ENCODE measurements at regions not wholly inside any gene's neighbourhood (a gene's known extent, or its start where the extent isn't known, plus 50 kb on each side); places are given as distances from the start of the nearest gene placed in this dataset.

DNA sequence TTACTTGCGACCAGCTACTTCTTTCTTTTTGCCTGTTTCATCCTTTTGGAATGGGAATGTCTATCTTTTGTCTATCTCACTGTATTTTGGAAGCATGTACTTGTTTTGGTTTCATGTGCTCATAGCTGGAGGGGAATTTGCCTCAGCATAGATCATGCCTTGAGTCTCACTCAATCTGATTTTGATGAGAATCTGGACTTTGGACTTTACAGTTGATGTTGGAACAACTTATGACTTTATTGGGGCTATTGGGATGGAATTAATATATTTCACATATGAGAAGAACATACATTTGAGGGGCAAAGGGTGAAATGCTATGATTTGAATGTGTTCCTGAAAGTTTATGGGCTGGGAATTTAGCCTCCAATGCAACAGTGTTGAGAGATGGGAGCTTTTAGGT lies 206.2 kb upstream of the DDI1 start:
- Histone ChIP-seq H3K27me3 (ENCODE audit: control insufficient read depth in 3 of 3, insufficient read depth in 3 of 3, low read length in 3 of 3) (no peaks in the 10 kb centered on the region), H3K4me1 (ENCODE audit: control insufficient read depth in 3 of 3, insufficient read depth in 3 of 3, low read length in 3 of 3) (no peaks in the 10 kb centered on the region), H3K36me3 (ENCODE audit: control insufficient read depth in 3 of 3, insufficient read depth in 3 of 3, low read length in 3 of 3) (no peaks in the 10 kb centered on the region), H3K27ac (ENCODE audit: low read depth, low read length) (no peak overlapping the region), H3K9ac (ENCODE audit: low read depth in 1 of 3, low read length in 3 of 3) (no peak overlapping the region), H3K9me3 (ENCODE audit: control insufficient read depth in 3 of 3, low read length in 3 of 3) (peaks cover 2 to 4% (median 2%) of the 10 kb centered on the region in 3 donors), H3K4me3 (ENCODE audit: low read length in 3 of 3) (no peak overlapping the region)

DNA sequence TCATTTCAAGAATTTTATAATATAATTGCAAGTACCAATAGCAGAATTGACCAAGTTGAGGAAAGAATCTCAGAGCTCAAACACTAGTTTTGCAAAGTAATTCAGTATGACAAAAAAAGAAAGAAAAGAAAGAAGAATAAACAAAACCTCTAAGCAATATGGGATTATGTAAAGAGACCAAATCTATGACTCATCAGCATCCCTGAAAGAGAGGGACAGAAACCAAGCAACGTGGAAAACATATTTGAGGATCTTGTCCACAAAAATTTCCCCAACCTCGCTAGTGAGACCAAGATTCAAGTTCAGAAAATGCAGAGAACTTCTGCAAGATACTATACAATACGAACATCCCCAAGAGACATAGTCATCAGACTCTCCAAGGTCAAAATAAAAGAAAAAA lies 203.7 kb upstream of the DDI1 start:
- Histone ChIP-seq H3K27ac (ENCODE audit: low read depth, low read length) (no peak overlapping the region), H3K27me3 (ENCODE audit: control insufficient read depth in 3 of 3, insufficient read depth in 3 of 3, low read length in 3 of 3) (no peaks in the 10 kb centered on the region), H3K9me3 (ENCODE audit: control insufficient read depth in 3 of 3, low read length in 3 of 3) (peaks cover 2 to 4% (median 2%) of the 10 kb centered on the region in 3 donors), H3K4me1 (ENCODE audit: control insufficient read depth in 3 of 3, insufficient read depth in 3 of 3, low read length in 3 of 3) (no peaks in the 10 kb centered on the region), H3K4me3 (ENCODE audit: low read length in 3 of 3) (no peak overlapping the region), H3K36me3 (ENCODE audit: control insufficient read depth in 3 of 3, insufficient read depth in 3 of 3, low read length in 3 of 3) (no peaks in the 10 kb centered on the region), H3K9ac (ENCODE audit: low read depth in 1 of 3, low read length in 3 of 3) (no peak overlapping the region)

DNA sequence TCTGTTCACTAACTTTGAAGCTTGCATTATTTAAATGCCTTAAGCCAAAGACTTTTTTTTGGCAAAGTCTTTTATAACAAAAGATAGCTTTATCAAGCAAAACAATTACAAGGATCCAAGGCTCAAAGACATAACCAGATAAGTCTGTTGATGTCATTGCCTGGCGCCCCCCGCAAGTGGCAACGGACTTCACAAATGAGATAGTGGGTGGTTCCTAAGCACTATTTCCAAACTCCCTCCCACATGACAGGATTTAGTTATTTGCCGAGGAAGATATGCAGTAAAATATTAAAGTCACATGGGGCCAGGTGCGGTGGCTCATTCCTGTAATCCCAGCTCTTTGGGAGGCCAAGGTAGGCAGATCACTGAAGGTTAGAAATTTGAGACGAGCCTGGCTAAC lies 194.2 kb upstream of the DDI1 start:
- no peak overlapping the region for H3K4me3 ChIP-seq (ENCODE audit: low read length in 3 of 3)
- H3K36me3 ChIP-seq (ENCODE audit: control insufficient read depth in 3 of 3, insufficient read depth in 3 of 3, low read length in 3 of 3): no peaks in the 10 kb centered on the region
- H3K9me3 ChIP-seq (ENCODE audit: control insufficient read depth in 3 of 3, low read length in 3 of 3): no peaks in the 10 kb centered on the region
- H3K9ac ChIP-seq (ENCODE audit: low read depth in 1 of 3, low read length in 3 of 3): no peak overlapping the region
- H3K4me1 ChIP-seq (ENCODE audit: control insufficient read depth in 3 of 3, insufficient read depth in 3 of 3, low read length in 3 of 3): no peaks in the 10 kb centered on the region
- no peak overlapping the region for H3K27ac ChIP-seq (ENCODE audit: low read depth, low read length)
- H3K27me3 ChIP-seq (ENCODE audit: control insufficient read depth in 3 of 3, insufficient read depth in 3 of 3, low read length in 3 of 3): no peaks in the 10 kb centered on the region

DNA sequence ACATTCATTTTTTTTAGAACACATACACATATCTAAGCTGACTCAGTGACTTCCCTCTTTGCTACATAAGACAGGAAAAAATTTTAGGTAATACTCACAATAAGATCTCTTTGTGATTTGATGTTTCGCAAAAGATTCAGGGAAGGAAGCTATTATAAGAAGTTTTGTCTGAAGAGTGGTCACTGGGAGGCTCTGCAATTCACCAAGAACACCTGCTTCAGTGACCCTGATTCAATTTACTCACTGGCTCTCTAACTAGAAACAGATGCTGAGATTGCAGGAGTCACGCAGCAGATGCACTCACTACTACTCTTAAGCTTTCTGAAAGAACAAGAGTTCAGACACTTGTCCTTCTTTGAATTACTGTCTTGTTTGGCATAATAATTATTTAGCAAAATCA lies 193.6 kb upstream of the DDI1 start:
- no peak overlapping the region for H3K9ac ChIP-seq (ENCODE audit: low read depth in 1 of 3, low read length in 3 of 3)

DNA sequence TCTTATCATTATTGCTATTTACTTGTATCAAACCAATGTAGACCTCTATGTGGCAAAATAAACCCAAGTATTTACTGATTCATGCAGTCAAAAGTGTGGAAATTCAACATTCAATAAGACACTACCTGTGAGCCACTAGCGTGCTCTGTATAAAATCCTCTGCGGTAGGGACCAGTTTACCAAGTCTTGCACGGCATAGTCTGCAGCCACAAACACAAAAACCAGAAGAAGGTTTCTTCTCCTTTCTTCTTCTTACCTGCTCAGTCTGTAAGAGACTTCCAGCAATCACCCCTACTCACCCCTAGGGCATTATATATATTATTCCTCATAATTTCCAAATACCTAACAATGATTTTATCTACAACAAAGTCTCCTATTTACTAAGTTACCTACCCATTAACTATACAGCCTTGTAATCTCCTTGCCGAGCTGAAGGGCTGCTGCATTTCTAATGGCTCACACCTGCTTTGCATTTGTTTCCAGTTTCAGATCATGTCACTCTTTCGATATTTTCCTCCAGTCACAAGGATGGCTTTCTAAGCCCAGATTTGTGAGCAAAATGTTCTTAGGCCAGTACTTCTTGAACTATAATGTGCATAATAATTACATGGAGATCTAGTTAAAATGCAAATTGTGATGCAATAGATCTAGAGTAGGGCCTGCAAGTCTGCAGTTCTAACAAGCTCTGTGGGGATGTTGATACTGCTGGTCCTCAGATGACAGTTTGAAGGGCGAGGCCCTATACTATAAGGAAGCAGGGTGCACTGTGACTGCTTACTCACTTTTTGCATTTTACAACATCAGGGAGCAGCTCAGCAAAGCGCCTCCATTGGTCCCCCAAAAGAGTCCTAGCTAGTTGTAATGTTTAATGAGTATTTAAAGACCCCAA lies 191.9 kb upstream of the DDI1 start:
- Histone ChIP-seq H3K9me3 (ENCODE audit: control insufficient read depth in 3 of 3, low read length in 3 of 3) (no peaks in the 10 kb centered on the region), H3K4me3 (ENCODE audit: low read length in 3 of 3) (no peak overlapping the region), H3K36me3 (ENCODE audit: control insufficient read depth in 3 of 3, insufficient read depth in 3 of 3, low read length in 3 of 3) (no peaks in the 10 kb centered on the region), H3K27me3 (ENCODE audit: control insufficient read depth in 3 of 3, insufficient read depth in 3 of 3, low read length in 3 of 3) (no peaks in the 10 kb centered on the region), H3K27ac (ENCODE audit: low read depth, low read length) (no peak overlapping the region), H3K9ac (ENCODE audit: low read depth in 1 of 3, low read length in 3 of 3) (no peak overlapping the region), H3K4me1 (ENCODE audit: control insufficient read depth in 3 of 3, insufficient read depth in 3 of 3, low read length in 3 of 3) (no peaks in the 10 kb centered on the region)

More for the DNA sequence above, 193.6 kb upstream of the DDI1 start:
- Histone ChIP-seq H3K4me3 (ENCODE audit: low read length in 3 of 3) (no peak overlapping the region), H3K27ac (ENCODE audit: low read depth, low read length) (no peak overlapping the region), H3K9me3 (ENCODE audit: control insufficient read depth in 3 of 3, low read length in 3 of 3) (no peaks in the 10 kb centered on the region), H3K4me1 (ENCODE audit: control insufficient read depth in 3 of 3, insufficient read depth in 3 of 3, low read length in 3 of 3) (no peaks in the 10 kb centered on the region), H3K36me3 (ENCODE audit: control insufficient read depth in 3 of 3, insufficient read depth in 3 of 3, low read length in 3 of 3) (no peaks in the 10 kb centered on the region), H3K27me3 (ENCODE audit: control insufficient read depth in 3 of 3, insufficient read depth in 3 of 3, low read length in 3 of 3) (no peaks in the 10 kb centered on the region)

DNA sequence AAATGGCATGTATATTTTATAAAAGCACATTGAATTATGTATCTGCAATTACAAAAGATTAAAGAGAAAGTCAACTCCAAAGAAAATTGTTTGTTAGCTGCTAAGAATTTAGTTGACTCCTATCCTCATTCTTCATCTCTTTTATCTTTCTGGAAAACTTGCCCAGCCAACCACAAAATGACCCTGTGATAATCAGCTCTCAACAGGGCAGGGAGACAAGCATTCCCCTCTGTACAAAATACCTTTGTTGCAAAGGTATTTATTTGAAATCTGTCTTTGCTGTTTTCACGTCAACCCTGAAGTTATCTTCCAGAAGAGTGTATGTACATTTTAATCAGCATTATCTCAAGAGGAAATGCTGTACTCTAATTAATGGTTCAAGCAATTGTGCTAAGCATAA lies 191.1 kb upstream of the DDI1 start:
- H3K36me3 ChIP-seq (ENCODE audit: control insufficient read depth in 3 of 3, insufficient read depth in 3 of 3, low read length in 3 of 3): no peaks in the 10 kb centered on the region
- no peak overlapping the region for H3K9ac ChIP-seq (ENCODE audit: low read depth in 1 of 3, low read length in 3 of 3)
- H3K27ac ChIP-seq (ENCODE audit: low read depth, low read length): no peak overlapping the region
- H3K27me3 ChIP-seq (ENCODE audit: control insufficient read depth in 3 of 3, insufficient read depth in 3 of 3, low read length in 3 of 3): no peaks in the 10 kb centered on the region
- no peaks in the 10 kb centered on the region for H3K4me1 ChIP-seq (ENCODE audit: control insufficient read depth in 3 of 3, insufficient read depth in 3 of 3, low read length in 3 of 3)
- no peak overlapping the region for H3K4me3 ChIP-seq (ENCODE audit: low read length in 3 of 3)
- H3K9me3 ChIP-seq (ENCODE audit: control insufficient read depth in 3 of 3, low read length in 3 of 3): no peaks in the 10 kb centered on the region

DNA sequence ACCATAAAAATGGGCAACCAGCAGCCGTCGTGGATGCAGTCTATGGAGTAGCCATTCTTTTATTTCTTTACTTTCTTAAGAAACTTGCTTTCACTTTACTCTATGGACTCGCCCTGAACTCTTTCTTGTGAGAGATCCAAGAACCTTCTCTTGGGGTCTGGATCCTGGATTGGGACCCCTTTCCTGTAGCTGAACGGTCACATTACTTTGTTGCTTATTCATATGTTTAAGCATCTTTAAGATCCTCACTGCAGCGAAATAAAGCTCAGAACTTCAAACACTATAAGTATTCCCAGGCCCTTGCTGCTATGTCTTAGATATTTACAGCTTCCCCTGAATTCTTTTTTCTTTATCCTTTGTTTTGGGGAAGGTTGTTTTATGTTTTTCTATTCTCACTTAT lies 187.8 kb upstream of the DDI1 start:
- Histone ChIP-seq H3K4me3 (ENCODE audit: low read length in 3 of 3) (no peak overlapping the region), H3K9ac (ENCODE audit: low read depth in 1 of 3, low read length in 3 of 3) (no peak overlapping the region), H3K36me3 (ENCODE audit: control insufficient read depth in 3 of 3, insufficient read depth in 3 of 3, low read length in 3 of 3) (no peaks in the 10 kb centered on the region), H3K4me1 (ENCODE audit: control insufficient read depth in 3 of 3, insufficient read depth in 3 of 3, low read length in 3 of 3) (no peaks in the 10 kb centered on the region), H3K27me3 (ENCODE audit: control insufficient read depth in 3 of 3, insufficient read depth in 3 of 3, low read length in 3 of 3) (no peaks in the 10 kb centered on the region), H3K27ac (ENCODE audit: low read depth, low read length) (no peak overlapping the region), H3K9me3 (ENCODE audit: control insufficient read depth in 3 of 3, low read length in 3 of 3) (no peaks in the 10 kb centered on the region)

DNA sequence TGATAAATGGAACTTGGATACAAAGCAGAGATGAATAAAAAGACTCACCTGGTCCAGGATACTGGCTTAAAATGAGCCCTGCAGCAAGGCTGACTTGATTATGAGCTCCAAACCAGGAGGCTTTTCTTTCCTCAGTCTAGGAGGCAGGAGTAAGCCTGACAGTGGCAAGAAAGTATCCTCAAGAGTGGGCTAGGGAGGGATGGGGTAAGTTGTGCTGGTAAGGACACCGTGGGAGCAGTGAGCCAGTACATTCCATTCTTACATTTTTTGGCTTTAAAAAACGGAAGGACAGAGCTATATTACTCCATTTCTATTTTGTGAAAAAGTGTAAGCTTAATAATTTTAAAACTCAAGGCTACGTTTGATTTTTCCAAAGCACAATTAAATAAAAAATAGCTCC lies 187.1 kb upstream of the DDI1 start:
- H3K9me3 ChIP-seq (ENCODE audit: control insufficient read depth in 3 of 3, low read length in 3 of 3): no peaks in the 10 kb centered on the region
- H3K27ac ChIP-seq (ENCODE audit: low read depth, low read length): no peak overlapping the region
- no peak overlapping the region for H3K4me3 ChIP-seq (ENCODE audit: low read length in 3 of 3)
- no peak overlapping the region for H3K9ac ChIP-seq (ENCODE audit: low read depth in 1 of 3, low read length in 3 of 3)
- H3K36me3 ChIP-seq (ENCODE audit: control insufficient read depth in 3 of 3, insufficient read depth in 3 of 3, low read length in 3 of 3): no peaks in the 10 kb centered on the region
- no peaks in the 10 kb centered on the region for H3K27me3 ChIP-seq (ENCODE audit: control insufficient read depth in 3 of 3, insufficient read depth in 3 of 3, low read length in 3 of 3)
- no peaks in the 10 kb centered on the region for H3K4me1 ChIP-seq (ENCODE audit: control insufficient read depth in 3 of 3, insufficient read depth in 3 of 3, low read length in 3 of 3)

DNA sequence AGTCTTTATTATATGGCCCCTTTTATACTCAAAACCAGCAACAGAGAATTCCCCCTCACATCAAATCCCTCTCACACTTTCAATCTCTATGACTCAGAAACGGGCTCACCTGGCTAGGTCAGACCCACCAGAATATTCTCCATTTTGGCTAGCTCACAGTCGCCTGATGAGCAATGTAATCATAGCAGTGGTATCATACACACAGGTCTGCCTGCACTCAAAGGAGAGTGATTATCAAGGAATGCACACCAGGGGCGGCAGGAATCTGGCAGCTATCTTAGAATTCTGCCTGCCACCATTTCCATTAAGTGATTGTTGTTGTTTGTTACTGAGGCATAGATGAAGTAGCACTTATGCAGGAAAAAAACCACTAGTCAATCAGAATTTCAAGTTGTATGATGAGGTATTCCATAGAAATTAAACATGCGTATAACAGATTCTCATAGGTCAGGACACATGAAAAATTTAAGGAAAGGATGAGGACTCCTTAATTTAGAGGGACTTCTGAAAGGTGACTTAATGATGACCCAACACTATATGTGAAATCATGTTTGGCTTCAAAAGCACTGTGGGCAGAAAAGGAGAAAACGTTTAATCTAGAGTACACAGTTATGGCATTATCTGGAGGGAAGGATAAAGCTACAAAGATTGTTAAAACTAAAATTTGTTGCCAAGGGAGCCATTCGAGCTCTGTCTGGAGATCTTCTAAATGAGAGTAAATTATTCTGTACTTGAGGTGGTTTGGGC lies 185.8 kb upstream of the DDI1 start:
- H3K9ac ChIP-seq (ENCODE audit: low read depth in 1 of 3, low read length in 3 of 3): no peak overlapping the region
- no peaks in the 10 kb centered on the region for H3K9me3 ChIP-seq (ENCODE audit: control insufficient read depth in 3 of 3, low read length in 3 of 3)
- H3K27ac ChIP-seq (ENCODE audit: low read depth, low read length): no peak overlapping the region
- H3K36me3 ChIP-seq (ENCODE audit: control insufficient read depth in 3 of 3, insufficient read depth in 3 of 3, low read length in 3 of 3): no peaks in the 10 kb centered on the region
- no peaks in the 10 kb centered on the region for H3K4me1 ChIP-seq (ENCODE audit: control insufficient read depth in 3 of 3, insufficient read depth in 3 of 3, low read length in 3 of 3)
- H3K4me3 ChIP-seq (ENCODE audit: low read length in 3 of 3): no peak overlapping the region
- H3K27me3 ChIP-seq (ENCODE audit: control insufficient read depth in 3 of 3, insufficient read depth in 3 of 3, low read length in 3 of 3): no peaks in the 10 kb centered on the region

DNA sequence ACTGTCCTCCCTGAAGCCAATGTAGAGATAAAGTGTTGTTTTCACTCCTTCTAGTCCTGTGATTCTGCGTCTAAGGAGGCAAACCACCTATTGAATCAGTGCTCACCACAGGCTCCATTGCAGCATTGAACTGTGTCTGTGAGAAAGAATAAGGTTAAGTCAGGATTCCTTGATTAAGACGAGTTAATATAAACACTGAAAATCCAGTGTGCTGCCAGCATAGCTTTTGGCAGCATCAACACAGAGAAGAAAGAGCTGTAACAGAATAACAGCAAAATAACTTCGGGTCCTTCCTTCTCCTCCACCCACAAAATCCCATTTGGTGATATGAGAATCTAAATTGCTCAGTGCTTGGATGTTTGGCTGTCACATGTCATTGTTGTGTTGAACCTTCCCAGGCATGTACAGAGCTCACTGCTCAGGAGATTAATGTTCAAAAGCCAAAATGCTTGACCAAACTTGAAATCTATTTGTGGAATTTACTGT lies 185.2 kb upstream of the DDI1 start:
- no peak overlapping the region for H3K27ac ChIP-seq (ENCODE audit: low read depth, low read length)
- no peak overlapping the region for H3K4me3 ChIP-seq (ENCODE audit: low read length in 3 of 3)
- no peaks in the 10 kb centered on the region for H3K9me3 ChIP-seq (ENCODE audit: control insufficient read depth in 3 of 3, low read length in 3 of 3)
- no peak overlapping the region for H3K9ac ChIP-seq (ENCODE audit: low read depth in 1 of 3, low read length in 3 of 3)
- H3K36me3 ChIP-seq (ENCODE audit: control insufficient read depth in 3 of 3, insufficient read depth in 3 of 3, low read length in 3 of 3): no peaks in the 10 kb centered on the region
- no peaks in the 10 kb centered on the region for H3K4me1 ChIP-seq (ENCODE audit: control insufficient read depth in 3 of 3, insufficient read depth in 3 of 3, low read length in 3 of 3)
- H3K27me3 ChIP-seq (ENCODE audit: control insufficient read depth in 3 of 3, insufficient read depth in 3 of 3, low read length in 3 of 3): no peaks in the 10 kb centered on the region

Measured in skeletal muscle tissue (tissue), 3 donors.